ENCODE measurements at regions not wholly inside any gene's neighbourhood (a gene's known extent, or its start where the extent isn't known, plus 50 kb on each side); places are given as distances from the start of the nearest gene placed in this dataset.

DNA sequence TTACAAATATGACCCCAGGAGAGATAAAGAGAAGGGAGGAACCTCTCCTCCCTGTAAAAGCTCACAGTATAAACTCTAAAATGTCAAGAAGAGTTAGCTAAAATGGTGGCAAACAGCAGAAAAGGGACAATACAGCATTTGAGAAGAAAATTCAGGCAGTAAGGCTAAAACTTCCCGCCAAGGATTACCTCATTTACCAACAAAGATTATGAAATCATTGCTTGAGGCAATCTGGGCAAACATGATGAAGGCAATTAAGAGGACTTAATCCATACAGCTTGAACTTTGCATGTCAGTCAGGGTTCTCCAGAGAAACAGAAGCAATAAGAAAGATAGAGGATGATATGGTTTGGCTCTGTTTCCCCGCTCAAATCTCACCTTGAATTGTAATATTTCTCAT is 81.4 kb downstream of the CMPK2 start:
- POLR2A ChIA-PET, result interaction anchor here (0.6 kb wide), 1 partner anchor 1804 kb away, joined by 3 read pairs; no protein-coding TSS in a partner anchor
- peaks cover 5% of the 10 kb centered on the region for H3K9me3 Mint-ChIP-seq (ENCODE audit: unreplicated experiment)
- H3K27me3 Mint-ChIP-seq (ENCODE audit: insufficient read depth, unreplicated experiment), result no peaks in the 10 kb centered on the region
- H3K27ac Mint-ChIP-seq (ENCODE audit: low read depth, unreplicated experiment), result no peak overlapping the region
- H3K4me1 Mint-ChIP-seq (ENCODE audit: insufficient read depth, unreplicated experiment), result peaks cover 14% of the 10 kb centered on the region
- CTCF ChIA-PET, result interaction anchor here (0.7 to 1.2 kb wide), 2 partner anchors 12 to 51 kb away, joined by 3 read pairs; no protein-coding TSS in a partner anchor
- TF ChIP-seq CTCF (IDR thresholded peaks at IDR 0.05; ENCODE audit: unreplicated experiment), result no peak
- no TSS peak for BruUV-seq (replicated peaks)
- intact Hi-C loops (cut with micrococcal nuclease), result no loop called here
- no peak overlapping the region for H3K4me3 Mint-ChIP-seq (ENCODE audit: unreplicated experiment)
- H3K36me3 Mint-ChIP-seq (ENCODE audit: insufficient read depth, unreplicated experiment), result peaks cover 6% of the 10 kb centered on the region
- DNase-seq (ENCODE audit: unreplicated experiment), result peak; percentile 67

DNA sequence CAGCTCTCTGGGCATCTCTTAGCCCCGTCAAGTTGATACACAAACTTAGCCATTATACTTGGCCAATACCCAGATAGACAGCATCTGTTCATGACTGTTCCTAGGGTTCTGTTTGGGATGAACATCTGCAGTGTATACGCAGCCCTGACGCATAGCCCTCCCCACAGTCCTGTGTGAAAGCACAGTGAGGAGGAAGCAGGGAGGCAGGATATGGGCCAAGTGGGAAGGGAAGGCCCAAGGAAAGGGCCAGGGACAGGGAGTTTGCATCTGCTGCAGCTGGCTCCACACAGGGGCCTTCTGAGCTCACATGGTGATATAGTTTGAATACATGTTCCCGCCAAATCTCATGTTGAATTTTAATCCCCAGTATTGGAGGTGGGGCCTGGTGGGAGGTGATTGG is 80.2 kb downstream of the CMPK2 start:
- H3K4me1 Mint-ChIP-seq (ENCODE audit: insufficient read depth, unreplicated experiment), result peaks cover 15% of the 10 kb centered on the region
- no peak overlapping the region for H3K4me3 Mint-ChIP-seq (ENCODE audit: unreplicated experiment)
- CTCF ChIA-PET, result interaction anchor here (0.6 to 1.2 kb wide), 2 partner anchors 13 to 33 kb away, joined by 3 read pairs; no protein-coding TSS in a partner anchor
- H3K27ac Mint-ChIP-seq (ENCODE audit: low read depth, unreplicated experiment), result no peak overlapping the region
- H3K27me3 Mint-ChIP-seq (ENCODE audit: insufficient read depth, unreplicated experiment), result no peaks in the 10 kb centered on the region
- no TSS peak for BruUV-seq (replicated peaks)
- POLR2A ChIA-PET, result interaction anchor here (1.5 kb wide), 1 partner anchor 8 kb away, joined by 4 read pairs; no protein-coding TSS in a partner anchor
- peaks cover 6% of the 10 kb centered on the region for H3K36me3 Mint-ChIP-seq (ENCODE audit: insufficient read depth, unreplicated experiment)
- no peak for TF ChIP-seq CTCF (IDR thresholded peaks at IDR 0.05; ENCODE audit: unreplicated experiment)
- no peak for DNase-seq (ENCODE audit: unreplicated experiment)
- H3K9me3 Mint-ChIP-seq (ENCODE audit: unreplicated experiment), result peaks cover 5% of the 10 kb centered on the region
- intact Hi-C loops (cut with micrococcal nuclease), result no loop called here

DNA sequence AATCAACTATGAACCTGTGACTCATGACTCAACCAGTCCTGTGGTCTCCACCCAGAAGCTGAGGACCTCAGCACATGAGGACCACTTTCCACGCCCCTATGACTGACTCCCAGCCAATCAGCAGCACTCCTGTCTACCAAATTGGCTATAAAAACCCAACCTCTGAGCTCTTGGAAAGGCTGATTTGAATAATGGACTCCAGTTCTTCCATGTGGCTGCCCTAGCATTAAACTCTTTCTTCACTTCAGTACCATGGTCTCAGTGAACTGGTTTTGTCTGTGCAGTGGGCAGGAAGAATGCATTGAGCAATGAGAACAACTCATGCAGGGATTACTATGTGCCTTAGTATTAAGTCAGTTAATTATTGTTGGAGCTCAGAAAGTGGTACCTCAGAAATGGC is 78.3 kb downstream of the CMPK2 start:
- no peak overlapping the region for H3K27ac Mint-ChIP-seq (ENCODE audit: low read depth, unreplicated experiment)
- H3K9me3 Mint-ChIP-seq (ENCODE audit: unreplicated experiment), result peaks cover 13% of the 10 kb centered on the region
- no peak for DNase-seq (ENCODE audit: unreplicated experiment)
- no TSS peak for BruUV-seq (replicated peaks)
- TF ChIP-seq CTCF (IDR thresholded peaks at IDR 0.05; ENCODE audit: unreplicated experiment), result no peak
- ChIA-PET POLR2A (interaction anchor here (2.7 kb wide), 1 partner anchor 11 kb away, joined by 7 read pairs; no protein-coding TSS in a partner anchor), CTCF (interaction anchor here (1.6 kb wide), 1 partner anchor 15 kb away, joined by 6 read pairs; no protein-coding TSS in a partner anchor)
- peaks cover 6% of the 10 kb centered on the region for H3K36me3 Mint-ChIP-seq (ENCODE audit: insufficient read depth, unreplicated experiment)
- H3K27me3 Mint-ChIP-seq (ENCODE audit: insufficient read depth, unreplicated experiment), result no peaks in the 10 kb centered on the region
- peaks cover 15% of the 10 kb centered on the region for H3K4me1 Mint-ChIP-seq (ENCODE audit: insufficient read depth, unreplicated experiment)
- no peak overlapping the region for H3K4me3 Mint-ChIP-seq (ENCODE audit: unreplicated experiment)
- intact Hi-C loops (cut with micrococcal nuclease), result no loop called here

DNA sequence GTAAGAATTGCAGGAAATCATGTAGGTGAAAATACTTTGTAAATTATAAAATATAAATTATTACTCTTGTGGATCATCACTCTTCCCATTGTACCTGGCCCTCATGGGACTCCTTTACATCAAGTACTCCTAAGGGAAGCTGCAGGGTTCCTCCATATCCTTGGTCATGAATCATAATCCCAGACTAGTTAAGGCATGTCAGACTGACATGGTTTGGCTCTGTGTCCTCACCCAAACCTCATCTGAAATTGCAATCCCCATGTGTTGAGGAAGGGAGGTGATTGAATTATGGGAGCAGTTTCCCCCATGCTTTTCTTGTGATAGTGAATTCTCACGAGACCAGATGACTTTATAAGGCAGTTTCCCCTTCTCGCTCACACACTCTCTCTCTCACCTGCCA is 77.1 kb downstream of the CMPK2 start:
- intact Hi-C loops (cut with micrococcal nuclease), result no loop called here
- Mint-ChIP-seq H3K27ac (ENCODE audit: low read depth, unreplicated experiment) (no peak overlapping the region), H3K36me3 (ENCODE audit: insufficient read depth, unreplicated experiment) (peaks cover 6% of the 10 kb centered on the region), H3K27me3 (ENCODE audit: insufficient read depth, unreplicated experiment) (no peaks in the 10 kb centered on the region), H3K4me1 (ENCODE audit: insufficient read depth, unreplicated experiment) (peaks cover 16% of the 10 kb centered on the region), H3K9me3 (ENCODE audit: unreplicated experiment) (peaks cover 9% of the 10 kb centered on the region), H3K4me3 (ENCODE audit: unreplicated experiment) (no peak overlapping the region)
- peak; percentile 64 for DNase-seq (ENCODE audit: unreplicated experiment)
- POLR2A ChIA-PET, result interaction anchor here (0.9 to 2.7 kb wide), 2 partner anchors 9 to 66 kb away, joined by 4 to 7 read pairs; no protein-coding TSS in a partner anchor
- CTCF ChIA-PET, result interaction anchor here (1.2 to 1.6 kb wide), 2 partner anchors 14 to 16 kb away, joined by 3 to 6 read pairs; no protein-coding TSS in a partner anchor
- no TSS peak for BruUV-seq (replicated peaks)
- TF ChIP-seq CTCF (IDR thresholded peaks at IDR 0.05; ENCODE audit: unreplicated experiment), result no peak

All from MCF 10A (cell line).